AG04449 (cell line): ENCODE measurements at regions not wholly inside any gene's neighbourhood (a gene's known extent, or its start where the extent isn't known, plus 50 kb on each side); places are given as distances from the start of the nearest gene placed in this dataset.

Experiments used
- CTCF ChIA-PET: fragments of 350-600 bp; formaldehyde crosslinking; extraction: SDS; loops from one replicate; lab custom pipeline; 2021; ENCODE audit warnings: antibody characterized with exemption; lab: Yijun Ruan, JAX
- POLR2A ChIA-PET: fragments of 400-600, 350-600 bp; formaldehyde crosslinking; extraction: SDS; loops from one replicate; lab custom pipeline; 2020; ENCODE audit warnings: antibody characterized with exemption, inconsistent platforms; lab: Yijun Ruan, JAX
- DNase-seq: peaks from one replicate; pipeline ENCODE4 v3.0.0-alpha.2; 2010; ENCODE audit warnings: low read depth, low spot score
- H3K4me3 ChIP-seq: 2 replicates; pipeline ENCODE4 v1.5.1; 2011; ENCODE audit warnings: low read depth, mild to moderate bottlenecking, control low read depth, low read length
- TF ChIP-seq, protein P1 (sequence below): IDR thresholded peaks from one replicate; pipeline ENCODE4 v1.5.1; 2011; ENCODE audit warnings: mild to moderate bottlenecking, moderate library complexity, low read length, control low read depth, inconsistent platforms; ENCODE audit not compliant: insufficient read depth; ENCODE audit errors: missing control alignments

DNA sequence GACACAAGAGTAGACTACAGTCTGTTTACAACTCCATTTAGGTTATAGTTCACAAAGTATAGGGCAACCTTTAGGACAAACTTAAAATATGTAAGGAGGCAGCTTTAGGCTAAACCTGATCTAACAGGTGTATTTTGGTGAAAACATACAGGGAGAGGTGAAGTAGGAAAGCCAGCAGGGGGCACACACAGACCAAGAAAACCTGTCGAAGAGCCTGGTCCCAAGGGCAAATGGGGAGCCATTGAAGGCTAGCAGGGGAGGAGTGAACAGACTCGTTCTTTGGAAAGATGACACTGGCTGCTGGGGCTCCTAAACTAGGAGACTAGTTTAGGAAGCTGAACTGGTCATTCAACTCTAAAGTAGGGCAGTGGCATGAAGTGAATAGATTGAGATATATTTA is 138.8 kb upstream of the WSCD2 start:
- POLR2A ChIA-PET, result no interaction called here
- CTCF ChIA-PET, result interaction anchor here (1.0 to 3.3 kb wide), 2 partner anchors 11 to 522 kb away, joined by 3 to 12 read pairs; no protein-coding TSS in a partner anchor
- TF ChIP-seq, protein P1, sequence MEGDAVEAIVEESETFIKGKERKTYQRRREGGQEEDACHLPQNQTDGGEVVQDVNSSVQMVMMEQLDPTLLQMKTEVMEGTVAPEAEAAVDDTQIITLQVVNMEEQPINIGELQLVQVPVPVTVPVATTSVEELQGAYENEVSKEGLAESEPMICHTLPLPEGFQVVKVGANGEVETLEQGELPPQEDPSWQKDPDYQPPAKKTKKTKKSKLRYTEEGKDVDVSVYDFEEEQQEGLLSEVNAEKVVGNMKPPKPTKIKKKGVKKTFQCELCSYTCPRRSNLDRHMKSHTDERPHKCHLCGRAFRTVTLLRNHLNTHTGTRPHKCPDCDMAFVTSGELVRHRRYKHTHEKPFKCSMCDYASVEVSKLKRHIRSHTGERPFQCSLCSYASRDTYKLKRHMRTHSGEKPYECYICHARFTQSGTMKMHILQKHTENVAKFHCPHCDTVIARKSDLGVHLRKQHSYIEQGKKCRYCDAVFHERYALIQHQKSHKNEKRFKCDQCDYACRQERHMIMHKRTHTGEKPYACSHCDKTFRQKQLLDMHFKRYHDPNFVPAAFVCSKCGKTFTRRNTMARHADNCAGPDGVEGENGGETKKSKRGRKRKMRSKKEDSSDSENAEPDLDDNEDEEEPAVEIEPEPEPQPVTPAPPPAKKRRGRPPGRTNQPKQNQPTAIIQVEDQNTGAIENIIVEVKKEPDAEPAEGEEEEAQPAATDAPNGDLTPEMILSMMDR, result no peak
- H3K4me3 ChIP-seq, result no peak overlapping the region
- DNase-seq, result no peak

DNA sequence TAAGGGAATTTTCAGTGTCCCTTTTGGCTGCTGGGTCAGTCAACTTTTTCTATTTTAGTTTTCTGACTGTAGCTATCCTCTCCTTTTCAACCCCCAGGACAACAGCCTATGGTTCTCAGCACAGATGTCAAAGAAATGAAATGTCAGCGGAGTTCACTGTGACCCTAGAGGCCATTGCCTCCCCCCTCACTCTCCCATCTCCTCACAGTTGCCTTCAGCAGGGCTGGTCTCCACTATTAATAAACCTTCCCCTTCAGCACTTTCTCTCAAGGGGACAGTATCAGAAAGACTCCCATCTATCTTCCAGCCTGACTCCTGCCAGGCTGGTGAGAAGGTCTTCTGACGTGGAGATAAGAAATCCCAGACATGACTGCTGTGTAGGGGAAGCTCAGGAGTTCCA is 137.1 kb upstream of the WSCD2 start:
- CTCF ChIA-PET, result interaction anchor here (2.1 kb wide), 1 partner anchor 38 kb away, joined by 4 read pairs; no protein-coding TSS in a partner anchor
- no peak for DNase-seq
- H3K4me3 ChIP-seq, result no peak overlapping the region
- TF ChIP-seq, protein P1, result no peak
- POLR2A ChIA-PET, result no interaction called here

DNA sequence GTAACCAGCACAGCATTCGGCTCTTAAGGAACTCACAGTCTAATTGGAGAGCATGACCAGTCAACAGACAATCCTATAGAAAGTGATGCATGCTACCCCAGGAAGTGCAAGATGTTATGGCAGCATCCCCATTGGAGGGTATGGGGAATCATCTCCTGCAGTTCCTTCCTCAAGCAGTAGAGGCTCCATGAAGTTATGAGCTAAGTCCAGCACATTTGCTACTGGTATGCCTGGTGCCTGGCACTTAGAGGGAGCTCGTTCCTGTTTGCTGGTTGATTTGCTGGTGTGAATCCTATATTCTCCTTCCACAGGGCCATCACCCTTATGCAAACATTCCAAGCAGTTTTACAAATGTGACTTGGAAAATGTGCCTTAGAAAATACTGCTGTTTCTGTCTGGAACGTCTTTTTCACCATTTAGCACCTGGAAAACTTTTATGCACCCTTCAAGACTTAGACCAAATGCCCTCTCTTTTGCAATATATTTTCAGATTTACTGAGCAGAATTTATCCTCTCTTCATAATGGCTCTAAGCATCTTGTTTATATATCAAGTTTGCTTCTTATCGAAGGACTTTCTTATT is 136.1 kb upstream of the WSCD2 start:
- ChIA-PET CTCF (interaction anchor here (1.0 to 2.2 kb wide), 4 partner anchors 26 to 519 kb away, joined by 3 to 6 read pairs (median 4); no protein-coding TSS in a partner anchor), POLR2A (no interaction called here)
- DNase-seq, result no peak
- TF ChIP-seq, protein P1, result peak; percentile 42
- H3K4me3 ChIP-seq, result no peak overlapping the region

DNA sequence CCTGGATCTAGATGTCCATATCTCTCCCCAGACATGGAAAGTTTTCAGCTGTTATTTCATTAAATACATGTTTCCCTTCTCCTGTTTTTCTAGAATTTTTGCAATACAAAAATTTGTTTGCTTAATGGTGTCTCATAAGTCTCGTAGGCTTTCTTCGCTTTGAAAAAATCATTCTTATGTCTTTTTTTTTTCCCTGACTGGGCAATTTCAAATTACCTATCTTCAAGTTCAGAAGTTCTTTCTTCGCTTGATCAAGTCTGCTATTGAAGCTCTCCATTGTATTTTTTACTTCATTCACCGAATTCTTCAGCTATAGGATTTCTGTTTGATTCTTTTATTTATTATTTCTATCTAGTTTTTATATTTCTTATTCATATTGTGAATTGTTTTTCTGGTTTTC is 130.2 kb upstream of the WSCD2 start:
- H3K4me3 ChIP-seq, result no peak overlapping the region
- TF ChIP-seq, protein P1, result no peak
- POLR2A ChIA-PET, result no interaction called here
- CTCF ChIA-PET, result no interaction called here
- DNase-seq, result no peak

DNA sequence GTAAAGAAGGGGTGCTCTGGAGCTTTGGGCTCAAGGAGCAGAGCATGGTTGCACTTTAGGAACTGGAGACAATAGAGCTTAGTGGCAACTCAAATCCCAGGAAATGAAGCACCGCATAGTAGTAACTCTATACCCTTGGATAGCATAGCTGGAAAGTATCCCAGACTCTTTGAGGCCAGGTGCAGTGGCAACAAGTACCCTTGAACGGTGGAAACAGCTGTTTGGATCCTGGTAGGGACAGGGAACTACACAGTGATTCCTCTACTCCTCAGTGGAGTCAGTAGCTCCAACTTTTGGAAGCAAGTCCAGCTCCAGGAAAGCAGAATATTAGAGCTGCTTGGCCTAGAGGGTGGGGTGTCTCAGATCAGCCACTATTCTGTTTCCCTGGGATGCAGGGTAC is 129.0 kb upstream of the WSCD2 start:
- POLR2A ChIA-PET, result no interaction called here

DNA sequence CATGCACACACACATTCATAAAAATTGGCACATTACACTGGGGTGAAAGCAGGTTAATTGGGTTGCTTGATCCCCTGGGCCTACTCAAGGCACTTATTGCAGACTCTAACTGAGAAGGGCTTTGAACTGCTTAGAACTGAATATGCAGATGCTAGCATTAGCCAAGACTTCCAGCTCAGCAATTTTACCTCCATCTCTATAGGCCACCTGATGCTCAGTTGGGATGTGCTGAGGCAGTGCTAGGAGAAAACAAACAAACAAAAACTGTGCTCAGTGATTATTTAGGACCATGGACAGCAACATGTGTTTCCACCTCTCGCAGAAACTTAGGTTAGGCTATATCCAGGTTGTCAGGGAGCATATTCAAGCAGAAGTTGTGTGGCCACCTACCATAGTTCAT is 124.8 kb upstream of the WSCD2 start:
- no peak overlapping the region for H3K4me3 ChIP-seq
- TF ChIP-seq, protein P1, result no peak
- ChIA-PET CTCF (no interaction called here), POLR2A (no interaction called here)
- no peak for DNase-seq

More for the DNA sequence above, 129.0 kb upstream of the WSCD2 start:
- H3K4me3 ChIP-seq, result no peak overlapping the region
- CTCF ChIA-PET, result no interaction called here
- no peak for DNase-seq
- TF ChIP-seq, protein P1, result no peak
